WTC11 (cell line): ENCODE measurements at regions not wholly inside any gene's neighbourhood (a gene's known extent, or its start where the extent isn't known, plus 50 kb on each side); places are given as distances from the start of the nearest gene placed in this dataset.
A peak's percentile ranks its signal among the peaks of the same experiment; 100 is the strongest.

Source experiments
- ATAC-seq: fragments of 200-7000 bp; cut with Tn5 transposase; 2 replicates; pipeline ENCODE4 v1.10.0; 2021; ENCODE audit warnings: mild to moderate bottlenecking, moderate library complexity
- CTCF ChIA-PET: fragments of 300-600 bp; sonication (Branson Sonifier 250); formaldehyde crosslinking; loops from one replicate; lab custom pipeline; 2021; ENCODE audit warnings: antibody characterized with exemption; lab: Charles Lee
- POLR2A ChIA-PET: fragments of 350-600 bp; sonication (Branson Sonifier 250); formaldehyde crosslinking; loops from one replicate; lab custom pipeline; 2021; ENCODE audit warnings: antibody characterized with exemption; lab: Charles Lee
- DNase-seq: peaks from one replicate; pipeline ENCODE4 v3.0.0; 2021; ENCODE audit warnings: low spot score
- H3K27ac Mint-ChIP-seq: 2 replicates; pipeline ENCODE4 v1.8.0; 2021; ENCODE audit warnings: mixed read lengths
- H3K27me3 Mint-ChIP-seq: 2 replicates; pipeline ENCODE4 v1.8.0; 2021; ENCODE audit warnings: low read depth, mild to moderate bottlenecking, moderate library complexity, mixed read lengths
- H3K36me3 Mint-ChIP-seq: 2 replicates; pipeline ENCODE4 v1.8.0; 2021; ENCODE audit warnings: mixed read lengths
- H3K4me1 Mint-ChIP-seq: 2 replicates; pipeline ENCODE4 v1.8.0; 2022; ENCODE audit warnings: mixed read lengths
- H3K4me3 Mint-ChIP-seq: 2 replicates; pipeline ENCODE4 v1.8.0; 2021; ENCODE audit warnings: mild to moderate bottlenecking, moderate library complexity, mixed read lengths
- H3K9me3 Mint-ChIP-seq: 2 replicates; pipeline ENCODE4 v1.8.0; 2021; ENCODE audit warnings: mixed read lengths
- ARID4B ChIP-seq: sonication (generic); formaldehyde crosslinking; IDR thresholded peaks from 2 replicates; pipeline ENCODE4 v1.8.0; 2023; ENCODE audit warnings: missing genetic modification reagents, mild to moderate bottlenecking, borderline replicate concordance
- ATF2 ChIP-seq: sonication (generic); formaldehyde crosslinking; IDR thresholded peaks from 2 replicates; pipeline ENCODE4 v1.8.1; 2022; ENCODE audit warnings: low read depth, missing genetic modification reagents, borderline replicate concordance
- ATF6 ChIP-seq: sonication (generic); formaldehyde crosslinking; IDR thresholded peaks from 2 replicates; pipeline ENCODE4 v1.8.1; 2023; ENCODE audit warnings: mild to moderate bottlenecking, missing genetic modification reagents
- E2F5 ChIP-seq: sonication (generic); formaldehyde crosslinking; IDR thresholded peaks from 2 replicates; pipeline ENCODE4 v1.8.1; 2022; ENCODE audit warnings: mild to moderate bottlenecking, moderate library complexity, missing genetic modification reagents
- ERG ChIP-seq: fragments of 250-450 bp; sonication (Bioruptor Pico); IDR thresholded peaks from 2 replicates; pipeline ENCODE4 v1.8.0; 2021; ENCODE audit warnings: mild to moderate bottlenecking
- ESRRA ChIP-seq: sonication (generic); formaldehyde crosslinking; IDR thresholded peaks from 2 replicates; pipeline ENCODE4 v1.8.1; 2022; ENCODE audit warnings: mild to moderate bottlenecking, missing genetic modification reagents, borderline replicate concordance
- FOXP1 ChIP-seq: sonication (generic); formaldehyde crosslinking; IDR thresholded peaks from 2 replicates; pipeline ENCODE4 v1.8.0; 2022; ENCODE audit warnings: missing genetic modification reagents, mild to moderate bottlenecking, moderate library complexity, borderline replicate concordance
- GABPB1 ChIP-seq: sonication (generic); formaldehyde crosslinking; IDR thresholded peaks from 2 replicates; pipeline ENCODE4 v1.8.1; 2023; ENCODE audit warnings: mild to moderate bottlenecking, missing genetic modification reagents
- NFE2L1 ChIP-seq: sonication (generic); formaldehyde crosslinking; IDR thresholded peaks from 2 replicates; pipeline ENCODE4 v1.8.1; 2023; ENCODE audit warnings: missing genetic modification reagents
- NR3C1 ChIP-seq: sonication (generic); formaldehyde crosslinking; conservative IDR thresholded peaks from 2 replicates; pipeline ENCODE4 v1.8.1; 2023; ENCODE audit warnings: low read depth, mild to moderate bottlenecking, missing genetic modification reagents
- PRDM15 ChIP-seq: sonication (generic); formaldehyde crosslinking; IDR thresholded peaks from 2 replicates; pipeline ENCODE4 v1.8.0; 2022; ENCODE audit warnings: missing genetic modification reagents
- SP1 ChIP-seq: sonication (generic); formaldehyde crosslinking; conservative IDR thresholded peaks from 2 replicates; pipeline ENCODE4 v1.8.1; 2022; ENCODE audit warnings: missing genetic modification reagents
- TP53 ChIP-seq: sonication (generic); formaldehyde crosslinking; IDR thresholded peaks from 2 replicates; pipeline ENCODE4 v1.8.1; 2023; ENCODE audit warnings: mild to moderate bottlenecking, missing genetic modification reagents
- USF2 ChIP-seq: sonication (generic); formaldehyde crosslinking; IDR thresholded peaks from 2 replicates; pipeline ENCODE4 v1.8.1; 2023; ENCODE audit warnings: mild to moderate bottlenecking, missing genetic modification reagents, moderate library complexity
- ZNF121 ChIP-seq: sonication (generic); formaldehyde crosslinking; IDR thresholded peaks from 2 replicates; pipeline ENCODE4 v1.8.0; 2023; ENCODE audit warnings: missing genetic modification reagents
- ZNF138 ChIP-seq: sonication (generic); formaldehyde crosslinking; conservative IDR thresholded peaks from 2 replicates; pipeline ENCODE4 v1.8.1; 2022; ENCODE audit warnings: mild to moderate bottlenecking, moderate library complexity, missing genetic modification reagents
- ZNF219 ChIP-seq: sonication (generic); formaldehyde crosslinking; IDR thresholded peaks from 2 replicates; pipeline ENCODE4 v1.8.0; 2023; ENCODE audit warnings: missing genetic modification reagents, mild to moderate bottlenecking, borderline replicate concordance

GRCh38 chr1:166340709-166341108, 173.9 kb upstream of the FAM78B start (continued):
- TF ChIP-seq NR3C1 (CRISPR knock-in tag) (no peak), ZNF138 (CRISPR knock-in tag) (no peak)

- DNase-seq (no peak), ATAC-seq (no peak)
- no peaks in the 10 kb centered on the region for H3K27me3 Mint-ChIP-seq
- no peak overlapping the region for H3K27ac Mint-ChIP-seq
- ChIA-PET CTCF (no interaction called here), POLR2A (no interaction called here)
- no peak overlapping the region for H3K4me3 Mint-ChIP-seq
- peaks cover 27% of the 10 kb centered on the region for H3K9me3 Mint-ChIP-seq
- no peaks in the 10 kb centered on the region for H3K4me1 Mint-ChIP-seq
- no peak for TF ChIP-seq USF2
- no peak for TF ChIP-seq GABPB1
- no peak for TF ChIP-seq NFE2L1 (CRISPR knock-in tag)
- TF ChIP-seq ATF2 (CRISPR knock-in tag), result no peak
- TF ChIP-seq SP1 (CRISPR knock-in tag), result no peak
- TF ChIP-seq ZNF219, result no peak
- TF ChIP-seq ERG (CRISPR knock-in tag), result no peak
- TF ChIP-seq TP53 (CRISPR knock-in tag), result no peak
- no peak for TF ChIP-seq ZNF138 (CRISPR knock-in tag)
- no peak for TF ChIP-seq E2F5 (CRISPR knock-in tag)
- no peak for TF ChIP-seq ARID4B (CRISPR knock-in tag)
- peaks cover 9% of the 10 kb centered on the region for H3K36me3 Mint-ChIP-seq
Observed at GRCh38 chr1:166343276-166343675, 176.5 kb upstream of the FAM78B start.

GRCh38 chr1:166350490-166350889, 183.7 kb upstream of the FAM78B start:
- peak; percentile 21 for DNase-seq
- Mint-ChIP-seq H3K36me3 (peaks cover 5% of the 10 kb centered on the region), H3K4me1 (peaks cover 16% of the 10 kb centered on the region), H3K27ac (no peak overlapping the region), H3K27me3 (no peaks in the 10 kb centered on the region), H3K9me3 (peaks cover 14% of the 10 kb centered on the region), H3K4me3 (no peak overlapping the region)
- ChIA-PET CTCF (interaction anchor here (1.1 kb wide), 1 partner anchor 185 kb away, joined by 3 read pairs; no protein-coding TSS in a partner anchor), POLR2A (no interaction called here)
- peak; percentile 81 for ATAC-seq
- no peak for TF ChIP-seq ESRRA (CRISPR knock-in tag)
- TF ChIP-seq FOXP1 (CRISPR knock-in tag), result no peak
- no peak for TF ChIP-seq ATF6 (CRISPR knock-in tag)
- no peak for TF ChIP-seq SP1 (CRISPR knock-in tag)
- no peak for TF ChIP-seq ERG (CRISPR knock-in tag)
- TF ChIP-seq PRDM15 (CRISPR knock-in tag), result no peak
- TF ChIP-seq ZNF121 (CRISPR knock-in tag), result no peak
